Activated naive CD4-positive, alpha-beta T cell treated with anti-CD3 and anti-CD28 coated beads for 36 hours (primary cell): ENCODE measurements at regions not wholly inside any gene's neighbourhood (a gene's known extent, or its start where the extent isn't known, plus 50 kb on each side); places are given as distances from the start of the nearest gene placed in this dataset.

Experiments
- CTCF ChIA-PET: fragments of 350-600 bp; sonication (Branson Sonifier 250); formaldehyde crosslinking; loops from one replicate; lab custom pipeline; 2021; ENCODE audit warnings: antibody characterized with exemption; lab: Charles Lee
- DNase-seq: peaks from one replicate; pipeline ENCODE4 v3.0.0-alpha.2; 2020
- H3K27ac Mint-ChIP-seq: one replicate; pipeline ENCODE4 v1.8.0; 2021; ENCODE audit warnings: mild to moderate bottlenecking, mixed read lengths
- H3K27me3 Mint-ChIP-seq: one replicate; pipeline ENCODE4 v1.8.0; 2021; ENCODE audit warnings: low read depth, mixed read lengths
- H3K36me3 Mint-ChIP-seq: one replicate; pipeline ENCODE4 v1.8.0; 2021; ENCODE audit warnings: low read depth, mixed read lengths
- H3K4me1 Mint-ChIP-seq: one replicate; pipeline ENCODE4 v1.8.0; 2021; ENCODE audit warnings: low read depth, mixed read lengths
- H3K4me3 Mint-ChIP-seq: one replicate; pipeline ENCODE4 v1.8.0; 2021; ENCODE audit warnings: mild to moderate bottlenecking, moderate library complexity, mixed read lengths
- H3K9me3 Mint-ChIP-seq: one replicate; pipeline ENCODE4 v1.8.0; 2021; ENCODE audit warnings: mixed read lengths
- intact Hi-C: fragments of 100-400 bp; cut with micrococcal nuclease; formaldehyde crosslinking; loops from one replicate; pipeline ENCODE4 v1.15.1; 2023

GRCh38 chr2:19140463-19141208 lies 217.8 kb downstream of the OSR1 start:
- no peaks in the 10 kb centered on the region for H3K36me3 Mint-ChIP-seq
- H3K4me1 Mint-ChIP-seq, result no peaks in the 10 kb centered on the region
- CTCF ChIA-PET, result no interaction called here
- no peak for DNase-seq
- intact Hi-C loops, result no loop called here
- H3K4me3 Mint-ChIP-seq, result no peak overlapping the region
- no peaks in the 10 kb centered on the region for H3K9me3 Mint-ChIP-seq
- no peak overlapping the region for H3K27ac Mint-ChIP-seq
- no peaks in the 10 kb centered on the region for H3K27me3 Mint-ChIP-seq

- intact Hi-C loops, result no loop called here
- DNase-seq, result no peak
- Mint-ChIP-seq H3K4me3 (no peak overlapping the region), H3K4me1 (no peaks in the 10 kb centered on the region), H3K36me3 (no peaks in the 10 kb centered on the region), H3K27ac (no peak overlapping the region), H3K9me3 (no peaks in the 10 kb centered on the region), H3K27me3 (no peaks in the 10 kb centered on the region)
- CTCF ChIA-PET, result interaction anchor here (0.6 kb wide), 1 partner anchor 14 kb away, joined by 4 read pairs; no protein-coding TSS in a partner anchor
Measured at GRCh38 chr2:19139386-19139785, 219.0 kb downstream of the OSR1 start.

- DNase-seq, result no peak
- intact Hi-C loops, result no loop called here
- H3K9me3 Mint-ChIP-seq, result no peaks in the 10 kb centered on the region
- H3K27me3 Mint-ChIP-seq, result no peaks in the 10 kb centered on the region
- no peak overlapping the region for H3K27ac Mint-ChIP-seq
- H3K4me3 Mint-ChIP-seq, result no peak overlapping the region
- no peaks in the 10 kb centered on the region for H3K36me3 Mint-ChIP-seq
- CTCF ChIA-PET, result interaction anchor here (0.6 to 1.0 kb wide), 2 partner anchors 9 to 47 kb away, joined by 4 read pairs; no protein-coding TSS in a partner anchor
- no peaks in the 10 kb centered on the region for H3K4me1 Mint-ChIP-seq
Measured at GRCh38 chr2:19138264-19138825, 220.1 kb downstream of the OSR1 start.

- CTCF ChIA-PET, result no interaction called here
- no peaks in the 10 kb centered on the region for H3K9me3 Mint-ChIP-seq
- intact Hi-C loops, result no loop called here
- no peaks in the 10 kb centered on the region for H3K27me3 Mint-ChIP-seq
- no peak overlapping the region for H3K27ac Mint-ChIP-seq
- no peaks in the 10 kb centered on the region for H3K4me1 Mint-ChIP-seq
- no peaks in the 10 kb centered on the region for H3K36me3 Mint-ChIP-seq
- DNase-seq, result no peak
- no peak overlapping the region for H3K4me3 Mint-ChIP-seq
Measured at GRCh38 chr2:19137433-19137832, 221.0 kb downstream of the OSR1 start.

- no peak overlapping the region for H3K27ac Mint-ChIP-seq
- DNase-seq, result no peak
- no peaks in the 10 kb centered on the region for H3K9me3 Mint-ChIP-seq
- CTCF ChIA-PET, result no interaction called here
- peaks cover 4% of the 10 kb centered on the region for H3K4me1 Mint-ChIP-seq
- intact Hi-C loops, result no loop called here
- no peaks in the 10 kb centered on the region for H3K36me3 Mint-ChIP-seq
- no peak overlapping the region for H3K4me3 Mint-ChIP-seq
- no peaks in the 10 kb centered on the region for H3K27me3 Mint-ChIP-seq
Measured at GRCh38 chr2:19132967-19133366, 225.5 kb downstream of the OSR1 start.

GRCh38 chr2:19131871-19132270 lies 226.6 kb downstream of the OSR1 start:
- H3K36me3 Mint-ChIP-seq, result no peaks in the 10 kb centered on the region
- H3K4me3 Mint-ChIP-seq, result no peak overlapping the region
- no peaks in the 10 kb centered on the region for H3K9me3 Mint-ChIP-seq
- no peak for DNase-seq
- intact Hi-C loops, result no loop called here
- H3K4me1 Mint-ChIP-seq, result peaks cover 4% of the 10 kb centered on the region
- H3K27ac Mint-ChIP-seq, result no peak overlapping the region
- H3K27me3 Mint-ChIP-seq, result no peaks in the 10 kb centered on the region
- CTCF ChIA-PET, result no interaction called here

- H3K27ac Mint-ChIP-seq, result no peak overlapping the region
- H3K4me1 Mint-ChIP-seq, result peaks cover 4% of the 10 kb centered on the region
- H3K4me3 Mint-ChIP-seq, result no peak overlapping the region
- intact Hi-C loops, result no loop called here
- CTCF ChIA-PET, result no interaction called here
- H3K36me3 Mint-ChIP-seq, result no peaks in the 10 kb centered on the region
- no peaks in the 10 kb centered on the region for H3K9me3 Mint-ChIP-seq
- DNase-seq, result no peak
- H3K27me3 Mint-ChIP-seq, result no peaks in the 10 kb centered on the region
Measured at GRCh38 chr2:19128148-19128547, 230.3 kb downstream of the OSR1 start.

- peaks cover 4% of the 10 kb centered on the region for H3K4me1 Mint-ChIP-seq
- no peak overlapping the region for H3K27ac Mint-ChIP-seq
- no peaks in the 10 kb centered on the region for H3K27me3 Mint-ChIP-seq
- CTCF ChIA-PET, result no interaction called here
- H3K36me3 Mint-ChIP-seq, result no peaks in the 10 kb centered on the region
- intact Hi-C loops, result no loop called here
- H3K9me3 Mint-ChIP-seq, result no peaks in the 10 kb centered on the region
- no peak for DNase-seq
- H3K4me3 Mint-ChIP-seq, result no peak overlapping the region
Measured at GRCh38 chr2:19127616-19128015, 230.8 kb downstream of the OSR1 start.

GRCh38 chr2:19125901-19126680 lies 232.3 kb downstream of the OSR1 start:
- H3K9me3 Mint-ChIP-seq, result no peaks in the 10 kb centered on the region
- H3K27me3 Mint-ChIP-seq, result no peaks in the 10 kb centered on the region

GRCh38 chr2:19124135-19124534 lies 234.3 kb downstream of the OSR1 start:
- no peak overlapping the region for H3K27ac Mint-ChIP-seq
- H3K9me3 Mint-ChIP-seq, result no peaks in the 10 kb centered on the region
- CTCF ChIA-PET, result interaction anchor here (0.6 kb wide), 1 partner anchor 232 kb away, joined by 3 read pairs; no protein-coding TSS in a partner anchor
- no peaks in the 10 kb centered on the region for H3K27me3 Mint-ChIP-seq
- DNase-seq, result no peak
- H3K36me3 Mint-ChIP-seq, result no peaks in the 10 kb centered on the region
- H3K4me1 Mint-ChIP-seq, result no peaks in the 10 kb centered on the region
- no peak overlapping the region for H3K4me3 Mint-ChIP-seq
- intact Hi-C loops, result no loop called here

More at GRCh38 chr2:19125901-19126680, 232.3 kb downstream of the OSR1 start:
- intact Hi-C loops, result no loop called here
- Mint-ChIP-seq H3K36me3 (no peaks in the 10 kb centered on the region), H3K4me1 (peaks cover 4% of the 10 kb centered on the region), H3K27ac (no peak overlapping the region), H3K4me3 (no peak overlapping the region)
- DNase-seq, result no peak
- CTCF ChIA-PET, result interaction anchor here (0.7 kb wide), 1 partner anchor 14 kb away, joined by 4 read pairs; no protein-coding TSS in a partner anchor

GRCh38 chr2:19123556-19123955 lies 234.9 kb downstream of the OSR1 start:
- no peaks in the 10 kb centered on the region for H3K9me3 Mint-ChIP-seq
- H3K36me3 Mint-ChIP-seq, result no peaks in the 10 kb centered on the region
- CTCF ChIA-PET, result interaction anchor here (0.6 kb wide), 1 partner anchor 232 kb away, joined by 3 read pairs; no protein-coding TSS in a partner anchor
- no peak overlapping the region for H3K4me3 Mint-ChIP-seq
- DNase-seq, result no peak
- H3K27me3 Mint-ChIP-seq, result no peaks in the 10 kb centered on the region
- intact Hi-C loops, result no loop called here
- no peaks in the 10 kb centered on the region for H3K4me1 Mint-ChIP-seq
- H3K27ac Mint-ChIP-seq, result no peak overlapping the region

- CTCF ChIA-PET, result no interaction called here
- H3K9me3 Mint-ChIP-seq, result peaks cover 7% of the 10 kb centered on the region
- peaks cover 2% of the 10 kb centered on the region for H3K27me3 Mint-ChIP-seq
Measured at GRCh38 chr2:19122220-19122619, 236.2 kb downstream of the OSR1 start.

More at GRCh38 chr2:19122220-19122619, 236.2 kb downstream of the OSR1 start:
- H3K36me3 Mint-ChIP-seq, result no peaks in the 10 kb centered on the region
- intact Hi-C loops, result no loop called here
- DNase-seq, result no peak
- no peak overlapping the region for H3K27ac Mint-ChIP-seq
- H3K4me1 Mint-ChIP-seq, result no peaks in the 10 kb centered on the region
- no peak overlapping the region for H3K4me3 Mint-ChIP-seq
